DOHH2 (cell line): ENCODE measurements at regions not wholly inside any gene's neighbourhood (a gene's known extent, or its start where the extent isn't known, plus 50 kb on each side); places are given as distances from the start of the nearest gene placed in this dataset.

Experiments
- H3F3A ChIP-seq: fragments of 200-600 bp; sonication (generic), shearing (Covaris generic); 2 replicates; pipeline ENCODE4 v1.6.0; 2016; ENCODE audit warnings: antibody characterized with exemption, mild to moderate bottlenecking; ENCODE audit not compliant: control insufficient read depth, insufficient read depth
- H3K27ac ChIP-seq: fragments of 200-600 bp; sonication (generic); 2 replicates; pipeline ENCODE4 v1.5.1; 2014; ENCODE audit warnings: low read depth, mild to moderate bottlenecking, low read length, moderate library complexity
- H3K27me3 ChIP-seq: fragments of 200-600 bp; sonication (generic); 2 replicates; pipeline ENCODE4 v1.6.1; 2014; ENCODE audit warnings: mild to moderate bottlenecking, low read length, mixed read lengths; ENCODE audit not compliant: control insufficient read depth
- H3K36me3 ChIP-seq: fragments of 200-600 bp; sonication (generic); 2 replicates; pipeline ENCODE4 v1.6.1; 2014; ENCODE audit warnings: mild to moderate bottlenecking, low read length, moderate library complexity, mixed read lengths; ENCODE audit not compliant: control insufficient read depth
- H3K4me1 ChIP-seq: fragments of 200-600 bp; sonication (generic); 2 replicates; pipeline ENCODE4 v1.6.1; 2014; ENCODE audit warnings: mild to moderate bottlenecking, low read length, mixed read lengths; ENCODE audit not compliant: control insufficient read depth
- H3K4me2 ChIP-seq: fragments of 200-600 bp; sonication (generic); 2 replicates; pipeline ENCODE4 v1.6.0; 2014; ENCODE audit warnings: mild to moderate bottlenecking, low read length, moderate library complexity
- H3K4me3 ChIP-seq: fragments of 200-600 bp; sonication (generic); 2 replicates; pipeline ENCODE4 v1.5.1; 2014; ENCODE audit warnings: mild to moderate bottlenecking, low read length, mixed read lengths
- H3K79me2 ChIP-seq: fragments of 200-600 bp; sonication (generic); 2 replicates; pipeline ENCODE4 v1.6.1; 2014; ENCODE audit warnings: mild to moderate bottlenecking, low read length, mixed read lengths; ENCODE audit not compliant: control insufficient read depth
- H3K9me2 ChIP-seq: fragments of 200-600 bp; sonication (generic); replicated peaks from 2 replicates; pipeline ENCODE4 v1.6.1; 2014; ENCODE audit warnings: mild to moderate bottlenecking, low read length, mixed read lengths; ENCODE audit not compliant: control insufficient read depth
- H3K9me3 ChIP-seq: fragments of 200-600 bp; sonication (generic); 2 replicates; pipeline ENCODE4 v1.6.1; 2014; ENCODE audit warnings: antibody characterized with exemption, low read length, mixed read lengths; ENCODE audit not compliant: control insufficient read depth, insufficient read depth
- H4K20me1 ChIP-seq: fragments of 200-600 bp; sonication (generic); 2 replicates; pipeline ENCODE4 v1.6.0; 2014; ENCODE audit warnings: low read depth, mild to moderate bottlenecking, antibody characterized with exemption, low read length, moderate library complexity; ENCODE audit not compliant: control insufficient read depth, insufficient read depth
- CTCF ChIP-seq: fragments of 200-600 bp; sonication (generic); IDR thresholded peaks from one replicate; pipeline ENCODE4 v1.5.1; 2014; ENCODE audit warnings: antibody characterized with exemption, mild to moderate bottlenecking, low read depth, low read length; ENCODE audit not compliant: poor library complexity, severe bottlenecking
- EZH2phosphoT487 ChIP-seq: fragments of 200-600 bp; sonication (generic); IDR thresholded peaks from 2 replicates; pipeline ENCODE4 v1.6.1; 2017; ENCODE audit warnings: borderline replicate concordance, mild to moderate bottlenecking, antibody characterized with exemption, low read length, moderate library complexity, mixed read lengths

GRCh38 chr20:11585752-11586352 lies 331.8 kb upstream of the BTBD3 start:
- Histone ChIP-seq H3K36me3 (no peaks in the 10 kb centered on the region), H3K27me3 (no peaks in the 10 kb centered on the region), H3K4me1 (no peaks in the 10 kb centered on the region), H3K4me3 (no peak overlapping the region), H3F3A (no peaks in the 10 kb centered on the region), H3K9me2 (no peaks in the 10 kb centered on the region), H3K27ac (no peak overlapping the region), H3K9me3 (no peaks in the 10 kb centered on the region), H3K4me2 (no peak overlapping the region), H4K20me1 (no peaks in the 10 kb centered on the region), H3K79me2 (no peaks in the 10 kb centered on the region)
- peak; percentile 24 for TF ChIP-seq CTCF
- no peak for TF ChIP-seq EZH2phosphoT487

- Histone ChIP-seq H3K4me3 (no peak overlapping the region), H3K36me3 (no peaks in the 10 kb centered on the region), H3K4me1 (no peaks in the 10 kb centered on the region), H4K20me1 (no peaks in the 10 kb centered on the region), H3K27me3 (no peaks in the 10 kb centered on the region), H3K9me3 (no peaks in the 10 kb centered on the region), H3F3A (no peaks in the 10 kb centered on the region), H3K27ac (no peak overlapping the region), H3K4me2 (no peak overlapping the region), H3K79me2 (no peaks in the 10 kb centered on the region), H3K9me2 (no peaks in the 10 kb centered on the region)
- TF ChIP-seq EZH2phosphoT487 (no peak), CTCF (no peak)
These were observed 328.8 kb upstream of the BTBD3 start for GRCh38 chr20:11588875-11589274.

- H3K4me2 ChIP-seq, result no peak overlapping the region
These were observed 325.7 kb upstream of the BTBD3 start for GRCh38 chr20:11591965-11592364.

More at GRCh38 chr20:11591965-11592364, 325.7 kb upstream of the BTBD3 start:
- H3K4me3 ChIP-seq, result no peak overlapping the region
- no peaks in the 10 kb centered on the region for H4K20me1 ChIP-seq
- H3K9me3 ChIP-seq, result no peaks in the 10 kb centered on the region
- H3K79me2 ChIP-seq, result no peaks in the 10 kb centered on the region
- H3K27ac ChIP-seq, result no peak overlapping the region
- no peaks in the 10 kb centered on the region for H3K27me3 ChIP-seq
- no peaks in the 10 kb centered on the region for H3K4me1 ChIP-seq
- no peaks in the 10 kb centered on the region for H3K9me2 ChIP-seq
- no peaks in the 10 kb centered on the region for H3K36me3 ChIP-seq
- no peaks in the 10 kb centered on the region for H3F3A ChIP-seq
- TF ChIP-seq EZH2phosphoT487 (no peak), CTCF (no peak)
